RWPE2 (cell line): ENCODE measurements at regions not wholly inside any gene's neighbourhood (a gene's known extent, or its start where the extent isn't known, plus 50 kb on each side); places are given as distances from the start of the nearest gene placed in this dataset.
A peak's percentile ranks its signal among the peaks of the same experiment; 100 is the strongest.
"Not testable (repeated sequence)": the region's sequence is repeated elsewhere in the genome, so short reads cannot be mapped to it uniquely, and the experiment has no call there.

ENCODE experiments used
- ATAC-seq: fragments of 200-7000 bp; cut with Tn5 transposase; 3 replicates; pipeline ENCODE4 v1.9.1; 2021; ENCODE audit warnings: low read depth
- DNase-seq: peaks from one replicate; pipeline ENCODE4 v3.0.0-alpha.2; 2020; ENCODE audit warnings: low spot score
- H3K27ac ChIP-seq: fragments of 450-650 bp; 2 replicates; pipeline ENCODE4 v1.5.1; 2017; ENCODE audit warnings: mild to moderate bottlenecking; ENCODE audit not compliant: poor library complexity, severe bottlenecking
- H3K27me3 ChIP-seq: fragments of 250-450 bp; sonication (Bioruptor Pico); 2 replicates; pipeline ENCODE4 v1.5.1; 2021; ENCODE audit warnings: mild to moderate bottlenecking, moderate library complexity; ENCODE audit not compliant: insufficient read depth, poor library complexity, severe bottlenecking
- H3K36me3 ChIP-seq: fragments of 250-450 bp; sonication (Bioruptor Pico); 2 replicates; pipeline ENCODE4 v1.5.1; 2020; ENCODE audit warnings: low read depth, mild to moderate bottlenecking, moderate library complexity
- H3K4me1 ChIP-seq: fragments of 250-450 bp; sonication (Bioruptor Pico); 2 replicates; pipeline ENCODE4 v1.5.1; 2021; ENCODE audit warnings: mild to moderate bottlenecking, moderate library complexity; ENCODE audit not compliant: insufficient read depth, poor library complexity, severe bottlenecking
- H3K4me3 ChIP-seq: fragments of 250-450 bp; sonication (Bioruptor Pico); 2 replicates; pipeline ENCODE4 v1.5.1; 2021; ENCODE audit warnings: mild to moderate bottlenecking, moderate library complexity; ENCODE audit not compliant: severe bottlenecking
- H3K9me3 ChIP-seq: fragments of 250-450 bp; sonication (Bioruptor Pico); 2 replicates; pipeline ENCODE4 v1.5.1; 2021; ENCODE audit warnings: mild to moderate bottlenecking, moderate library complexity; ENCODE audit not compliant: severe bottlenecking
- TF ChIP-seq, protein P1 (sequence below): fragments of 450-650 bp; IDR thresholded peaks from one replicate; pipeline ENCODE4 v1.5.1; 2017; ENCODE audit warnings: mild to moderate bottlenecking, moderate library complexity; ENCODE audit not compliant: poor library complexity, severe bottlenecking

DNA sequence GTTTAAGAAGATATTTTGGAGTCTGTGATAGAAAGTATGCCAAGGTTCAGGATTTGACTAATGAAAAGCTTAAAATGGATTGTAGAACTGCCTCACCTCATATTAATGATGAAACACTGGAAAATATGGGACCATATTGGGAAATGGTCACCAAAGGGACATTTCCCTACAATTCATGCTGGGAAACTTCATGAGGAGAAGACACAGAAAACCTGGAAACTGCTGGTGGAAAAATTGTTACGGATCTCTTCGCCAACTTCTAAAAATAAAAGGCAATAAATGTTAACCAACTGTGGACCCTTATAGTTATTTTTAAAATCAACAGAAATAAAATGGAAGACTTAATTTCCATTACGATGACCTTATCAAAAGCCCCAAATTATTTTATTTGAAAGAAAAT, 97.6 kb upstream of the FRMD4B start:
- no peak for DNase-seq
- 0 out of 2 replicates have a peak, but pooled peaks cover 5% of the 10 kb centered on the region for H3K36me3 ChIP-seq
- no peaks in the 10 kb centered on the region for H3K9me3 ChIP-seq
- no peak overlapping the region for H3K27ac ChIP-seq
- ATAC-seq = no peak
- no peaks in the 10 kb centered on the region for H3K27me3 ChIP-seq
- H3K4me3 ChIP-seq = no peak overlapping the region
- no peaks in the 10 kb centered on the region for H3K4me1 ChIP-seq
- TF ChIP-seq, protein P1, sequence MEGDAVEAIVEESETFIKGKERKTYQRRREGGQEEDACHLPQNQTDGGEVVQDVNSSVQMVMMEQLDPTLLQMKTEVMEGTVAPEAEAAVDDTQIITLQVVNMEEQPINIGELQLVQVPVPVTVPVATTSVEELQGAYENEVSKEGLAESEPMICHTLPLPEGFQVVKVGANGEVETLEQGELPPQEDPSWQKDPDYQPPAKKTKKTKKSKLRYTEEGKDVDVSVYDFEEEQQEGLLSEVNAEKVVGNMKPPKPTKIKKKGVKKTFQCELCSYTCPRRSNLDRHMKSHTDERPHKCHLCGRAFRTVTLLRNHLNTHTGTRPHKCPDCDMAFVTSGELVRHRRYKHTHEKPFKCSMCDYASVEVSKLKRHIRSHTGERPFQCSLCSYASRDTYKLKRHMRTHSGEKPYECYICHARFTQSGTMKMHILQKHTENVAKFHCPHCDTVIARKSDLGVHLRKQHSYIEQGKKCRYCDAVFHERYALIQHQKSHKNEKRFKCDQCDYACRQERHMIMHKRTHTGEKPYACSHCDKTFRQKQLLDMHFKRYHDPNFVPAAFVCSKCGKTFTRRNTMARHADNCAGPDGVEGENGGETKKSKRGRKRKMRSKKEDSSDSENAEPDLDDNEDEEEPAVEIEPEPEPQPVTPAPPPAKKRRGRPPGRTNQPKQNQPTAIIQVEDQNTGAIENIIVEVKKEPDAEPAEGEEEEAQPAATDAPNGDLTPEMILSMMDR = no peak

DNA sequence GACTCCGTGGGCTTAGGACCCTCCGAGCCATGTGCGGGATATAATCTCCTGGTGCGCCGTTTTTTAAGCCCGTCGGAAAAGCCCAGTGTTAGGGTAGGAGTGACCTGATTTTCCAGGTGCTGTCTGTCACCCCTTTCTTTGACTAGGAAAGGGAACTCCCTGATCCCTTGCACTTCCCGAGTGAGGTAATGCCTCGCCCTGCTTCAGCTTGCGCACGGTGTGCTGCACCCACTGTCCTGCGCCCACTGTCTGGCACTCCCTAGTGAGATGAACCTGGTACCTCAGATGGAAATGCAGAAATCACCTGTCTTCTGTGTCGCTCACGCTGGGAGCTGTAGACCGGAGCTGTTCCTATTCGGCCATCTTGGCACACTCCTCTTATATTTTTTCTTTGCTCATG, 95.1 kb upstream of the FRMD4B start:
- H3K36me3 ChIP-seq, H3K4me1 ChIP-seq, H3K9me3 ChIP-seq, ATAC-seq, H3K4me3 ChIP-seq, H3K27me3 ChIP-seq, DNase-seq, H3K27ac ChIP-seq: not testable (repeated sequence)

DNA sequence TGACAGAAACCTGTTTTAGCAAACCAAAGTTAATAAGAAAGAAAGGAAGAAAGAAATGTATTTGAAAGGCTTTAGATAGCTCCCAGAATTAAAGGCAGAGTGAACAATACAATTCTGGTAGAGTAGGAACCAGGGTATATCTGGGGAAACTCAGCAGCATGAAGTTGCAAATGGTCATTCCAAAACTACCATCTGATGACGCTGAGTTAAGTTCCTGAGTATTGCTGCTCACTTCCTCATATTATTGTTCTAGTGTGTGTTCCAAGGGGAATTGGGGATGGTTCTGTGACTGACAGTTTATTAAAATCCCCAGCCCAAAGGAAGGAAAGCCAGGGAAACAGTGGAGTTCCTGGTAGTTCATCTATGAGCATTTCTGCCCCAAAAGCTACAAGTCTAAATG, 88.3 kb upstream of the FRMD4B start:
- no peak overlapping the region for H3K27ac ChIP-seq
- no peaks in the 10 kb centered on the region for H3K9me3 ChIP-seq
- H3K27me3 ChIP-seq = no peaks in the 10 kb centered on the region
- ATAC-seq (no peak), DNase-seq (no peak)
- no peaks in the 10 kb centered on the region for H3K4me1 ChIP-seq
- TF ChIP-seq, protein P1 = no peak
- H3K4me3 ChIP-seq = no peak overlapping the region
- no peaks in the 10 kb centered on the region for H3K36me3 ChIP-seq

DNA sequence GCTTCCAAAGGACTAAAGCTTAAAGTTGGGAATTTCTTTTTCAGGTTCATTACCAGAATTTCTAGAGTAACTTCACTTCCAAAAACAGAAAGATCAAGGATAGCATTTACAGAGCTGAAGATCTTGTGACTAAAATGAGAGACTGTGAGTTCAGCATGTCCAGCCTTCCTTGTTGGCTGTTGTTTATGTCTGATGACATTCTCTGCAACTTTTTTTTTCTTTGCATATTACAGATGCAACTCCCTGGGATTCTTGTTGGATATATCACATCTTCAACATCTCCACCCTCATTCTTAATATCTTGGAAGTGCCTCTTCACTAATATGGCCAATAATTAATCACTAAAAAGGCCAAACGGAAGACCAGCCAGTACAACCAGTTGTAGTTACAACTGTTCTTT, 86.2 kb upstream of the FRMD4B start:
- H3K9me3 ChIP-seq = no peaks in the 10 kb centered on the region
- H3K27ac ChIP-seq = no peak overlapping the region
- DNase-seq (no peak), ATAC-seq (no peak)
- H3K4me1 ChIP-seq = no peaks in the 10 kb centered on the region
- H3K27me3 ChIP-seq = no peaks in the 10 kb centered on the region
- H3K36me3 ChIP-seq = no peaks in the 10 kb centered on the region
- no peak overlapping the region for H3K4me3 ChIP-seq
- TF ChIP-seq, protein P1 = no peak

DNA sequence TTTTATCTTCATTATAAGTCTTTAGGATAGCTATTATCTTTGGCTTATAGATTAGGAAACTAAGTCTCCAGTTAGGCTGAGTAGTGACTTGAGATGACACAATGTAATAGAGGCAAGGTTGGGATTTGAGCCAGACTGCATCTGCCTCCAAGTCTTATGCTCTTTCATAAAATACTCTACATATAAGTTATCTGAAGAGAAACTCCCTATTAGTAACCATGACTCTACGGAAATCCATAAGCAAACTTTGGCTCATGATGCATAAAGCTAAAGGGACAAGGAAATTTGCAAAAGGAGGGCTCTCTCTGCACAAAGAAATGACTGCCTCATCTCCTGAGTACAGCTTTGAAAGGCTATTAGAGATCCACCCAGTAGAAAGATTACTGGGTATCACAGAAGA, 77.6 kb upstream of the FRMD4B start:
- TF ChIP-seq, protein P1 = no peak
- DNase-seq (no peak), ATAC-seq (peak; percentile 49)
- Histone ChIP-seq H3K27ac (peak overlapping the region; percentile 78), H3K4me3 (no peak overlapping the region), H3K27me3 (no peaks in the 10 kb centered on the region), H3K4me1 (peaks cover 53% of the 10 kb centered on the region), H3K36me3 (no peaks in the 10 kb centered on the region), H3K9me3 (no peaks in the 10 kb centered on the region)

DNA sequence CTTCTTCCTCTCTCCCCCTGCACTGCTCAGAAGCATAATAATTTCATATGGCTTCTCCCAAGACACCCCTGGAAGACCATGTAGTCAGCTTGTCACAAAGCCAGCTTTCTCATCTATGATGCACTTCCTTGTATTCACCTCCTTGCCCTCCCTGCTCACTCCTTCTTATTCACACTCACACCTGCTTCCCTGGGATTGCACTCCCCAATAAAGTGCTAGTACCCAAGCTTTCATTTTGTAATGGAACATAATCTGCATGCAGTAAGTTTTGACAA, 76.9 kb upstream of the FRMD4B start:
- peak; percentile 26 for ATAC-seq

More for the DNA sequence above, 76.9 kb upstream of the FRMD4B start:
- H3K4me3 ChIP-seq = no peak overlapping the region
- H3K4me1 ChIP-seq = peaks cover 53% of the 10 kb centered on the region
- no peaks in the 10 kb centered on the region for H3K9me3 ChIP-seq
- H3K36me3 ChIP-seq = no peaks in the 10 kb centered on the region
- no peak for DNase-seq
- peak overlapping the region; percentile 78 for H3K27ac ChIP-seq
- no peaks in the 10 kb centered on the region for H3K27me3 ChIP-seq
- TF ChIP-seq, protein P1 = no peak
